ENCODE measurements at regions not wholly inside any gene's neighbourhood (a gene's known extent, or its start where the extent isn't known, plus 50 kb on each side); places are given as distances from the start of the nearest gene placed in this dataset.
"Not testable (repeated sequence)": the region's sequence is repeated elsewhere in the genome, so short reads cannot be mapped to it uniquely, and the experiment has no call there.

GRCh38 chr2:174678395-174678794, 80.8 kb upstream of the WIPF1 start:
- peaks cover 0 to 2% (median 0%) of the 10 kb centered on the region in 7 donors for H3K9me3 Mint-ChIP-seq
- DNase-seq (no peak), ATAC-seq (ENCODE audit: low read depth in 2 of 2) (no peak)
- no peaks in the 10 kb centered on the region for H3K27me3 ChIP-seq (ENCODE audit: control insufficient read depth, insufficient read depth, low read length)
- H3K4me3 ChIP-seq (ENCODE audit: low read depth, low read length) = no peak overlapping the region
- H3K36me3 Mint-ChIP-seq = peaks cover 2% of the 10 kb centered on the region
- peaks cover 3% of the 10 kb centered on the region for H3K27me3 Mint-ChIP-seq
- H3K4me1 Mint-ChIP-seq = peaks cover 30 to 65% (median 36%) of the 10 kb centered on the region in 4 donors
- no peak overlapping the region for H3K27ac ChIP-seq (ENCODE audit: insufficient read depth, low read length, poor library complexity, severe bottlenecking)
- H3K4me3 Mint-ChIP-seq = peak overlapping the region in 1 of 4 donors; percentile 43
- no peaks in the 10 kb centered on the region for H3K9me3 ChIP-seq (ENCODE audit: control insufficient read depth in 2 of 2, low read length in 2 of 2)
- H3K4me1 ChIP-seq (ENCODE audit: control insufficient read depth, insufficient read depth, low read length, poor library complexity, severe bottlenecking) = peaks cover 17% of the 10 kb centered on the region
- peak overlapping the region in 2 of 3 donors; percentile 18 to 39 for H3K27ac Mint-ChIP-seq
- H3K36me3 ChIP-seq (ENCODE audit: control insufficient read depth, insufficient read depth, low read length) = no peaks in the 10 kb centered on the region

- DNase-seq (peak in 2 of 3 donors; percentile 34 to 65), ATAC-seq (ENCODE audit: low read depth in 2 of 2) (no peak)
- Mint-ChIP-seq H3K9me3 (peaks cover 0 to 14% (median 6%) of the 10 kb centered on the region in 7 donors), H3K27ac (peak overlapping the region in 2 of 3 donors; percentile 71 to 92), H3K4me1 (peaks cover 23 to 49% (median 25%) of the 10 kb centered on the region in 4 donors), H3K27me3 (no peaks in the 10 kb centered on the region), H3K4me3 (peak overlapping the region in 2 of 4 donors; percentile 42 to 44), H3K36me3 (peaks cover 19% of the 10 kb centered on the region)
- H3K27ac ChIP-seq (ENCODE audit: insufficient read depth, low read length, poor library complexity, severe bottlenecking) = no peak overlapping the region
- no peaks in the 10 kb centered on the region for H3K36me3 ChIP-seq (ENCODE audit: control insufficient read depth, insufficient read depth, low read length)
- H3K4me3 ChIP-seq (ENCODE audit: low read depth, low read length) = peak overlapping the region; percentile 28
- H3K9me3 ChIP-seq (ENCODE audit: control insufficient read depth in 2 of 2, low read length in 2 of 2) = peaks cover 6 to 9% of the 10 kb centered on the region in 2 experiments
- no peaks in the 10 kb centered on the region for H3K27me3 ChIP-seq (ENCODE audit: control insufficient read depth, insufficient read depth, low read length)
- H3K4me1 ChIP-seq (ENCODE audit: control insufficient read depth, insufficient read depth, low read length, poor library complexity, severe bottlenecking) = no peaks in the 10 kb centered on the region
Observed at GRCh38 chr2:174675615-174676014, 78.0 kb upstream of the WIPF1 start.

- no peak for ATAC-seq (ENCODE audit: low read depth in 2 of 2)
- no peaks in the 10 kb centered on the region for H3K27me3 Mint-ChIP-seq
- H3K9me3 ChIP-seq (ENCODE audit: control insufficient read depth in 2 of 2, low read length in 2 of 2) = peaks cover 6 to 9% of the 10 kb centered on the region in 2 experiments
- no peaks in the 10 kb centered on the region for H3K27me3 ChIP-seq (ENCODE audit: control insufficient read depth, insufficient read depth, low read length)
- H3K36me3 Mint-ChIP-seq = peaks cover 19% of the 10 kb centered on the region
- H3K36me3 ChIP-seq (ENCODE audit: control insufficient read depth, insufficient read depth, low read length) = no peaks in the 10 kb centered on the region
- no peak overlapping the region for H3K4me3 ChIP-seq (ENCODE audit: low read depth, low read length)
- no peak overlapping the region for H3K4me3 Mint-ChIP-seq
- no peak overlapping the region for H3K27ac Mint-ChIP-seq
- H3K4me1 ChIP-seq (ENCODE audit: control insufficient read depth, insufficient read depth, low read length, poor library complexity, severe bottlenecking) = no peaks in the 10 kb centered on the region
- no peak for DNase-seq
- H3K27ac ChIP-seq (ENCODE audit: insufficient read depth, low read length, poor library complexity, severe bottlenecking) = no peak overlapping the region
- H3K4me1 Mint-ChIP-seq = peaks cover 15 to 37% (median 16%) of the 10 kb centered on the region in 4 donors
- H3K9me3 Mint-ChIP-seq = peaks cover 0 to 14% (median 6%) of the 10 kb centered on the region in 7 donors
Observed at GRCh38 chr2:174673876-174674275, 76.3 kb upstream of the WIPF1 start.

- Histone ChIP-seq H3K27me3 (ENCODE audit: control insufficient read depth, insufficient read depth, low read length) (no peaks in the 10 kb centered on the region), H3K4me3 (ENCODE audit: low read depth, low read length) (no peak overlapping the region), H3K27ac (ENCODE audit: insufficient read depth, low read length, poor library complexity, severe bottlenecking) (no peak overlapping the region), H3K9me3 (ENCODE audit: control insufficient read depth in 2 of 2, low read length in 2 of 2) (peaks cover 6 to 9% of the 10 kb centered on the region in 2 experiments), H3K4me1 (ENCODE audit: control insufficient read depth, insufficient read depth, low read length, poor library complexity, severe bottlenecking) (no peaks in the 10 kb centered on the region), H3K36me3 (ENCODE audit: control insufficient read depth, insufficient read depth, low read length) (no peaks in the 10 kb centered on the region)
- ATAC-seq (ENCODE audit: low read depth in 2 of 2) = no peak
- peaks cover 0 to 14% (median 6%) of the 10 kb centered on the region in 7 donors for H3K9me3 Mint-ChIP-seq
- H3K27ac Mint-ChIP-seq = no peak overlapping the region
- peaks cover 12 to 34% (median 16%) of the 10 kb centered on the region in 4 donors for H3K4me1 Mint-ChIP-seq
- DNase-seq = no peak
- H3K4me3 Mint-ChIP-seq = no peak overlapping the region
- no peaks in the 10 kb centered on the region for H3K27me3 Mint-ChIP-seq
- H3K36me3 Mint-ChIP-seq = peaks cover 19% of the 10 kb centered on the region
Observed at GRCh38 chr2:174673440-174673839, 75.8 kb upstream of the WIPF1 start.

- not testable (repeated sequence) for H3K27ac ChIP-seq (ENCODE audit: insufficient read depth, low read length, poor library complexity, severe bottlenecking); H3K4me1 ChIP-seq (ENCODE audit: control insufficient read depth, insufficient read depth, low read length, poor library complexity, severe bottlenecking); H3K27ac Mint-ChIP-seq; H3K9me3 ChIP-seq (ENCODE audit: control insufficient read depth in 2 of 2, low read length in 2 of 2); H3K4me3 ChIP-seq (ENCODE audit: low read depth, low read length); H3K27me3 Mint-ChIP-seq; ATAC-seq (ENCODE audit: low read depth in 2 of 2); DNase-seq; H3K4me3 Mint-ChIP-seq; H3K36me3 ChIP-seq (ENCODE audit: control insufficient read depth, insufficient read depth, low read length); H3K27me3 ChIP-seq (ENCODE audit: control insufficient read depth, insufficient read depth, low read length)
- H3K36me3 Mint-ChIP-seq = peaks cover 19% of the 10 kb centered on the region
- peaks cover 5 to 24% (median 6%) of the 10 kb centered on the region in 4 donors for H3K4me1 Mint-ChIP-seq
- H3K9me3 Mint-ChIP-seq = peaks cover 0 to 14% (median 6%) of the 10 kb centered on the region in 7 donors
Observed at GRCh38 chr2:174671532-174671931, 73.9 kb upstream of the WIPF1 start.

- Histone ChIP-seq H3K27ac (ENCODE audit: insufficient read depth, low read length, poor library complexity, severe bottlenecking) (no peak overlapping the region), H3K4me1 (ENCODE audit: control insufficient read depth, insufficient read depth, low read length, poor library complexity, severe bottlenecking) (no peaks in the 10 kb centered on the region), H3K36me3 (ENCODE audit: control insufficient read depth, insufficient read depth, low read length) (no peaks in the 10 kb centered on the region), H3K27me3 (ENCODE audit: control insufficient read depth, insufficient read depth, low read length) (no peaks in the 10 kb centered on the region), H3K9me3 (ENCODE audit: control insufficient read depth in 2 of 2, low read length in 2 of 2) (peaks cover 6 to 9% of the 10 kb centered on the region in 2 experiments), H3K4me3 (ENCODE audit: low read depth, low read length) (no peak overlapping the region)
- Mint-ChIP-seq H3K9me3 (peaks cover 0 to 14% (median 6%) of the 10 kb centered on the region in 7 donors), H3K27ac (peak overlapping the region in 1 of 3 donors; percentile 10), H3K36me3 (peaks cover 18% of the 10 kb centered on the region), H3K4me1 (peaks cover 3 to 16% (median 7%) of the 10 kb centered on the region in 4 donors), H3K27me3 (no peaks in the 10 kb centered on the region), H3K4me3 (no peak overlapping the region)
- ATAC-seq (ENCODE audit: low read depth in 2 of 2) (no peak), DNase-seq (no peak)
Observed at GRCh38 chr2:174670446-174670845, 72.8 kb upstream of the WIPF1 start.

GRCh38 chr2:174669336-174669735, 71.7 kb upstream of the WIPF1 start:
- H3K27me3 Mint-ChIP-seq = no peaks in the 10 kb centered on the region

GRCh38 chr2:174668075-174668474, 70.5 kb upstream of the WIPF1 start:
- Histone ChIP-seq H3K36me3 (ENCODE audit: control insufficient read depth, insufficient read depth, low read length) (no peaks in the 10 kb centered on the region), H3K9me3 (ENCODE audit: control insufficient read depth in 2 of 2, low read length in 2 of 2) (peaks cover 6 to 9% of the 10 kb centered on the region in 2 experiments), H3K4me3 (ENCODE audit: low read depth, low read length) (no peak overlapping the region), H3K27ac (ENCODE audit: insufficient read depth, low read length, poor library complexity, severe bottlenecking) (no peak overlapping the region), H3K4me1 (ENCODE audit: control insufficient read depth, insufficient read depth, low read length, poor library complexity, severe bottlenecking) (no peaks in the 10 kb centered on the region), H3K27me3 (ENCODE audit: control insufficient read depth, insufficient read depth, low read length) (no peaks in the 10 kb centered on the region)
- Mint-ChIP-seq H3K4me3 (no peak overlapping the region), H3K9me3 (peaks cover 0 to 14% (median 4%) of the 10 kb centered on the region in 7 donors), H3K36me3 (peaks cover 16% of the 10 kb centered on the region), H3K27me3 (no peaks in the 10 kb centered on the region), H3K27ac (peak overlapping the region in 1 of 3 donors; percentile 74), H3K4me1 (peaks cover 0 to 14% (median 7%) of the 10 kb centered on the region in 4 donors)
- DNase-seq (no peak), ATAC-seq (ENCODE audit: low read depth in 2 of 2) (no peak)

More at GRCh38 chr2:174669336-174669735, 71.7 kb upstream of the WIPF1 start:
- H3K4me1 ChIP-seq (ENCODE audit: control insufficient read depth, insufficient read depth, low read length, poor library complexity, severe bottlenecking) = no peaks in the 10 kb centered on the region
- Mint-ChIP-seq H3K4me3 (no peak overlapping the region), H3K36me3 (peaks cover 16% of the 10 kb centered on the region), H3K27ac (peak overlapping the region in 1 of 3 donors; percentile 57), H3K9me3 (peaks cover 0 to 14% (median 6%) of the 10 kb centered on the region in 7 donors), H3K4me1 (peaks cover 0 to 11% (median 7%) of the 10 kb centered on the region in 4 donors)
- H3K4me3 ChIP-seq (ENCODE audit: low read depth, low read length) = no peak overlapping the region
- no peak overlapping the region for H3K27ac ChIP-seq (ENCODE audit: insufficient read depth, low read length, poor library complexity, severe bottlenecking)
- H3K36me3 ChIP-seq (ENCODE audit: control insufficient read depth, insufficient read depth, low read length) = no peaks in the 10 kb centered on the region
- no peaks in the 10 kb centered on the region for H3K27me3 ChIP-seq (ENCODE audit: control insufficient read depth, insufficient read depth, low read length)
- H3K9me3 ChIP-seq (ENCODE audit: control insufficient read depth in 2 of 2, low read length in 2 of 2) = peaks cover 6 to 9% of the 10 kb centered on the region in 2 experiments
- no peak for ATAC-seq (ENCODE audit: low read depth in 2 of 2)
- DNase-seq = no peak
